HTR-8/SVneo (cell line): ENCODE measurements at regions not wholly inside any gene's neighbourhood (a gene's known extent, or its start where the extent isn't known, plus 50 kb on each side); places are given as distances from the start of the nearest gene placed in this dataset.

Experiments used
- DNase-seq: peaks from one replicate; pipeline ENCODE4 v3.0.0; 2011; ENCODE audit warnings: low spot score, mixed read lengths; ENCODE audit not compliant: insufficient read length
- FAIRE-seq: peaks from 2 replicates; lab custom pipeline; 2011; peaks lifted over from hg19 to GRCh38; lab: Jason Lieb, UNC

DNA sequence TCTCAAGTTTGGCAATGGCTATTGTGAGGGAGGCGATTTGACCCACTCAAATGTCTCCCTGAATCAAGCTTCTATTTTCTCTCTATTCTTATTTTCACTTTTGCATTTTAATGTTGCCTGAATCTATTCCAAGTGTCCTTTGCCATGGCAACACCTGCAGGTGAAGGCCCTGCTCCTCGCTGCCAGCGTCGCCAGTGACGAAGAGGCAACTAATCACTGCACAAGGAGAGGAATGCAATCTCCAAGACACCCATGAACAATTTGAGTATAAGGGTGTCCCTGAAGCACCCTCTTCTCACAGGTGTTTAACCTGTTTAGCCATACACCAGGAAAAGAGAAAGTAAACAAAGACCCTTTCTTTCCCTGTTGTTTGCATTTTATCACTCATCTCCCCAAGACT is 165.6 kb upstream of the VRK2 start:
- DNase-seq (no peak), FAIRE-seq (no peak)

DNA sequence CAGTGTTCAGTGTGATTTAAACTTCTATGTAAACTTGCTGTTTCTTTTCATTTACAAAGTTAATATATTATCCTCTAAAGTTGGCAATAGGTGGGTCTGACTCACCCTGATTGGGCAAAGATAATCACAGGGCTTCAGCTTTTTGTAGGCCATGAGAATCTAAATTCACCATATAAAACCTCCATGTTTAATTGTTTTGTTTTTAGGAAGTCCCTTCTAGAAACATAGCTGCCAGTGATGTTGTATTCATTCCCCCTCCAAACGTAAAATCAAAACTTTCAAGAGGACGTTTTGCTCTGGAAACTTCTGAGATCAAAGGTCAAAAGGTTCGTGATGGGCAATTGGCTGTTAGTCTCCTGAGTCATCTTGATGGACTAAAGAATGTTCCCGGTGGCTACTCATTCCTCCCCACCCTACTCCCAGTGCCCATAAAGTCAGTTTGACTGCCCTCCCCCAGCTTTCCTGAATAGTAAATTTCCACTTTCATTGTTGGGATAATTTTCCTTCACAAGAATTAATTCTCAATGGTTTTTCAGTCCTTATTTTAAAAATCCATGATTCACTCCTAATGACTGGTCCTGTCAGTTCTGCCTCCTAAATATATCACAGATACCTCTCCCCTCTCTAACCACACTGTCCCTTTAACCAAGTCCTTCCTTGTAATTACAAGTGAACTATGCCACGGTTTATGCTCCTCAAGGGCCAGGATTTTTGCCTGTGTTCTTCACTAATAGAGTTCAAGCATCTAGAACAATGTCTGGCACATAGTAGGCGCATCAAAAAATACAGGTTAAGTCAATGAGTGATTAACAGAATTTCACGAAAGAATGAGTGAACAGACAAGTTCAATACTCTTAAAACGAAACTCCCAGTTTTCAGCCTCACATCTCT is 164.4 kb upstream of the VRK2 start:
- DNase-seq (peak; percentile 40), FAIRE-seq (no peak)

DNA sequence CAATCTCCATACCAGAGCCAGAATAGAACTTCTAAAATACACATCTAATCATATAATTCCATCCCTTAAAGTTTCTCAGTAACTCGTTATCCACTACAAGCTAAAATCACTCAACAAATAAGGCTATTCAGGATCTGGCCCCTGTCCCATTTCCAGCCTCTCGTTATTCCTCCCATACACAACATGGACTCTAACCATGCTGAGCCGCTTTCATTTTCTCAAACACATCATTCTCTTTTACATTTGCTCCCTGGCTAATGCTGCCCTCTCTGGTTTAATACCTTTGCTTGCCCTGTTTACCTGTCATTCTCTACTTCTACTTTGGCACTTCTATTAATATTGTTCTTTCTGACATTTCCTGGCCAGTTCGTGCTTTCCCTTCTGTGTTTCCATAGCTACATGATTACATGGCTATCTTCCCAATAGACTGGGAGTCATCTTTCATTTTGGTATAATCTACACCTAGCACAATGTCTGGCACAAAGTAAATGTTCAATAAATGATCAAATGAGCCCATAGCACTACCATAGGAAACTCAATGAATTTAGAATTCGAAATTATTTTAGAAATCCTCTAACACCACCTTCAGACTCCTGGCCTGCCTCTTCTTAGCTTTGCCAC is 163.6 kb upstream of the VRK2 start:
- FAIRE-seq = no peak
- no peak for DNase-seq

DNA sequence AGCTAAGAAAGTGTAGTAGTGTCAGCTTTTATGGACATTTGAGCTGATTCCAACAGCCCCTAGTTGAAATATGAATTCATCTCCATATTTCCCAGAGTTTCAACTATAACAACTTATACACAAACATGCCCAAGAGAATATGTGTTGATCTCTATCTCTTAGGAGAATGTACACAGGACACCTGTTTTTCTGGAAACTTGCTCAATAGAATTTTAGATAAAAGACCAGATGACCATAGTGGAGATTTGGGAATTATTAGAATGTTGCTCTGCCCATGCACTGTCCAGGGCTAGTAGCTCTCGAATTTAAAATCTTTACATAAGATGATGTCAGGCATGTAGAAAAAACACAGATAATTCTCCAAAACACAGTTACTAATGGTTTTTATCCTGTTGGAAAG is 162.3 kb upstream of the VRK2 start:
- DNase-seq = no peak
- FAIRE-seq = no peak

DNA sequence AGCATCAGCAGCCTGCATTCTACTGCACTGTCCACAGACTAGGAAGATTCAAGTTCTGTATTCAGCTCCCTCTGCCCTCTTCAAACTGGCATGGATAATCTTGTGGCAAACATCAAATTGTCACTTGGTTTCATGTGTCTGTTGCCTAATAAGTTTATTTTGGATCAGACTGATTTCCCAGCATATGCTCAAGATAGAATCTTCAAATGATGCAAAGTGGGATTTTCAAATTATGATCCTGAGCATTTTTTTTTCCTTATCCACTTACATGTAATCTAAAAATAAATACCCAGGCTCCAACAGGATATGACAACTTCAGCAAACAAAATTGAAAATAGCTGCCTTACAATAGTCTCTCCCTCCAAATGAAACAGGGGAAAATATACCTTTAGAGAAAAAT is 160.9 kb upstream of the VRK2 start:
- DNase-seq (no peak), FAIRE-seq (no peak)

DNA sequence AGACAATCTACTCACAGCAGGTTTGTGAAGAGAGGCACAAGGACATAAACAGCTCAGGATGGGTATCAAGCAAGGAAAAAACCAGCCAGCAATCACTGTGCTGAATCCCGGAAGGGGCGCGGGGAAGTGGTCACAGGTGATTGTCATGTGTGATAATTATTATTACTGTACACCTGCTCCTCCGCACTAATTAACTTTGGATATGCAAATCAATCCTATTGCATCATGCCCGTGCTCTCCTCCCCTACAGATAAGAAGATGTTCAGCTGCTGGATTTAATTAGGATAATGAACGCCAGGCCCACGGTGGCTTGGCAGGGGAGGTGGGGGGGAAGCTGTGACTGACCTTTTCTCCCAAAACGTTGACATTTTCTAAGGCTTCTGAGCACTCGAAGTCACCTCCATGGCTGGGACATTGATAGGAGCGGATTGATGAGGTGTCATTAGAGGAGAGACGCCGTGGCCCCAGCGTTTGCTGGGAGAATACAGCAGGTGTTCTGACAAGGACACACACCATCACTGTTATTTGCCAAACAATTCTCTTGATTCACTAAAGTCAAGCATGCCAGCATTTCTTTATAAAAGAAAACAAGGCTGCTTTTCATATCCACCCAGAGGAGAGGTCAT is 160.3 kb upstream of the VRK2 start:
- no peak for FAIRE-seq
- DNase-seq = no peak

DNA sequence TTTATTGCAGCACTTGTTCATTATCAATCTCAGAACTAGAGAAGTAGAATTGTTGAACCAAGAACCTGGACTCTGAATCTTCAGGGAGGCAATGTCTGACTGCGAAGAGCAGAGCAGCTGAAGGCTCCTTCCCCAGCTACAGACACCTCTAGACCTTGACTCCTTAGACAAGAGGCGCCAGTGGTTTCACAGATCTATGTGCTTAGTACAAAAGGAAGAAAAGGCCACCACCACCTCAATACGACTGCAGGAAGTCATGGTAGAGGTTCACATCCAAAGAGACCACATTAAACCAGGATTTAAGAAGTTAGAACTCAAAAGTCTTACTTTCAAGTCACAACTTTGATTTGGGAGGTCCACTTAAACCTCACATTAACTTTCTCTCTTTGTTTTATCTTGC is 158.1 kb upstream of the VRK2 start:
- FAIRE-seq = no peak
- DNase-seq = no peak

DNA sequence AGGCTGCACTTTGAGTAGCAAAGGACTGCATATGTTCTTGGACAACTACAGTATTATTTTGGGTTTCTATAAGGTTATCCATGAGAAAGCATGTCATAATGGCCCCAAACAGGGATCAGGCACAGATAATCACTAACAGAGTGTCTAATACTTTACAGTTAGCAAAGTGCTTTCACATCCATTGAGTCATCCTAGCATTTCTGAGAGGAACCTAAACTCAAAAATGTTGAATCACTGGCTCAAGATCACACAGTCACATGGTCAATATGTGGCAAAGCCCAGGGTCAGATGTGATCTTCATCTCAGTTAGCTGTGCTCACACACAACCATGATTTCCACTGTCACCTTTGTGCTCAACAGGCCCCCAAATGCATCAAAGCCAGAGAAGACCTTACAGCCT is 156.1 kb upstream of the VRK2 start:
- FAIRE-seq (no peak), DNase-seq (no peak)

DNA sequence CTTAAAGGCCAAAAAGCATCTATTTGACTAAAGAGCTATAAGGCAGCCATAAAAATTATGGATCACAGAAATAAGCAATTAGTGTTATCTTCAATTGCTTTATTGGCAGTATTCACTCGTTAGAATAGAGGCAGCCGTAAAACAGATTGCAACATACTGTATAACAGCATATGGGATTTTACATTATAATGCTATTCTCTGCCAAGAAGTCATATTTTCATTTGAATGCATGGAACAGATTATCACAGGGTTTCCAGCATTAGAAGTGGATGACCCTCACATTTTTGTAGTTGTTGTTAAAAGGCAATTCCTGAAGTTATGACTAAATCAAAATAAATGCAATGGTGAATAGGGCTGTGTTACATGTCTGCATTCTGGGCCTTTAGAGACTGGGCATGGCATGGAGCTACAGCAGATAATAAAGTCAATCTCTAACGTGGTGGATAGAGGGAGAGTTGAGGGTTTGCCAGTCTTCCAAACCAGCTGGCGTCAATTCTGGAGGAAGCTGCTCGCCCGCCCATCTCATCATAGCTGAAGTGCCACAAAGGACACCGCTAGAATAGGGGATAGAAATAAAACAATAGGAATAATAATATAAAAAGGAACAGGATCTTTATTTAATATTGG is 155.4 kb upstream of the VRK2 start:
- FAIRE-seq = no peak
- no peak for DNase-seq

DNA sequence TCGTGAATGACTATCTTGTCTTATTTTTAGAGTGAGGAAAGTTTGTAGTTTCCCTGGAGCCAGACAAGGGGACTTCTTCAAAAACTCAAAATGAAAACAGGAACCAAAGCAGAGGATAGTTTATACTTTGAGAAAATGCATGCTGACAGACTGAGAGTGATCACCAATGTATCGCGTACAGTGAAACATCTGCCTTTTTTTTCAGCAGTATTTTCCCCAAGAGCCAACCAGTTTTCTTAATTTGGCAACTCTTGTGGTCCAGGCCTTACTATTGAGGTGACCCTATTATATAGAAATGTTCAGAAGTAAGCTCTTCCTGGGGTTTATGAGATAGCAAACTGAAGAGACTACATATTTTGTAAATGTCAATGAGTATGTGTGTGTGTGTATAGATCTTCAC is 153.7 kb upstream of the VRK2 start:
- no peak for FAIRE-seq
- DNase-seq = no peak

DNA sequence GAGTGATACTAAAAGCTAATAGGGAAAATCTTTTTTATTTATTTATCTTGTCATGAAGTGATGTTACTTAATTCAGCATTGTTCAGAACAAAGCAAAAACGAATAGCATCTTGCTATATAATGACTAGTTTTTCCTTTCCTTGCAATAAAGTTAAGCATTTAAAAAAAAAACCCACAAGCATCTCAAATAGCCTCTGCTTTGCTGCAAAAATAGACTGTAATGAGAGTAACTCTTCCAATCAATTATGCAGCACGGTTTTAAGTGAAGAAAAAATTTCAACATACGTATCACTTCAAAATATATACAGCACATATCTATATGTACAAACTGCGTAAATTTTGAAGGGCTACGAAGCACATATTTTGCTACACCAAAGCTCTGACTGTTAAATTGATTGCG is 153.3 kb upstream of the VRK2 start:
- DNase-seq (no peak), FAIRE-seq (no peak)

DNA sequence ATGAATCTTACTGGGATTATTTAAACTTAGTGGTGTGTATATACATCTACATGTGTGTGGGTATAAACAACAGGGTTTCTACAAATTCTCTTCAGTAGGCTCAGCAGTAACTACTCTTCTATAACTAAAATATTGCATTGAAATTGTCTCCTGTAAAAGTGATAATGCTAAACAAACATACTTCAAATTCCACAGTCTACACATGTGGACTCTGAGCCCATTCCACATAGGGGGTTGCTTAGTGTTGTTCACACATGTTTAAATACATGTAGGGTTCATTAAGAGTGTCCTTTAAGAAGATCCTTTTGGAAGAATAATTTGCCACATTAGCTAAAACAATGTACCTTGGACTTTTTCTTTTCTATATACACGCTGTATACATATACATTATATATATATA is 152.8 kb upstream of the VRK2 start:
- FAIRE-seq = no peak
- DNase-seq = no peak

DNA sequence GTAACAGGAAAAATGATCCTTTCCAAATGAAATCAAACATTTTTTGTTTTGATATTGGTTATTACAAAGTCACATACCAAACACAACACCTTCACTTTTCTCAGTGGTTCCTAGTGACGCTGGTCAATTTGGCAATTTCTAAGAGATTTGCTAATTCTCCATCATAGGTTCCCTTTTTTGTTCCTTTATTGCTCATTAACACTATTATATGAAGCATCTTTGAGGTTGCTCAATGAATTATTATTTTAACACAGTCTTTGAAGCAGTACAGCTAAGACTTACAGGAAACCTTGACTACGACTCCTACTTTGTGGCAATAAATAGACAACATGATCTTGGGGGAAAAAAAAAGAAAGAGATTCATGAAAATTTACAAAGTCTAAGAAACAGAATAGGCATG is 152.2 kb upstream of the VRK2 start:
- FAIRE-seq (no peak), DNase-seq (no peak)

DNA sequence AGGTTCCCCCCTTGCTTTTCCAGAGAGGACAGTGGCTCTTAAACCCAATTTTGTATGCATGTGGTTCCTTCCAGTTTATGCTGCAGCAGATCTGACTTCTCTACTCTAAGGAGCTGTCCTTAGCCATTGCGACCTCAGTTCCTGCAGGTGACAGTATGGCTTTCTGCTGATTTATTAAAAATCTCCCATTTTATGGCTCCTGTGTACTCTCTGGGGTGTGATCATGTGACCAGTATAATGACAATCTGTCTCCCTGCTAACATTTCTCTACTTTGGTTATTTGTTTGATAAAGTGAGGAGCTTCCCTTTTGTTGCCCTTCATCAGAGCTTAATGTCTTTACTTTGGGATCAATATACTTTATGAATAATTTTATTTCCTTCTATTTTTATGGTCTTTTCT is 148.7 kb upstream of the VRK2 start:
- no peak for DNase-seq
- no peak for FAIRE-seq

DNA sequence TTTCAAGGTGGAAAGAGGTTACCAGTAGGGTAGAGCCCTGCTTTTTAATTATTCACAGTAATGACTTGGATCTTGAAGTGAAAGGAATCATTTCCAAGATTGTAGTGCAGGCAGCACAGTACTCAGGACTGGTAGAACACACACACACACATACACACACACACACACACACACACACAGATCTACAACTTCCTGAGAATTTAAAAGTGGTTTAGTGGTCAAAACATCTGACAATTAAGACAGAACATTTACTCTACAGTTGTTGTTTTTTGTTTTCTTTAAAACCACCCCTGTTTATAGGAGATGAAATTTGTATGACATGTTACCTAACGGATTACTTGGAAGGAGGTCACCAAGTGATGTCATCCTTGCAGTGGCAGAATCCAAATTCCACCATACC is 146.7 kb upstream of the VRK2 start:
- no peak for DNase-seq
- no peak for FAIRE-seq

DNA sequence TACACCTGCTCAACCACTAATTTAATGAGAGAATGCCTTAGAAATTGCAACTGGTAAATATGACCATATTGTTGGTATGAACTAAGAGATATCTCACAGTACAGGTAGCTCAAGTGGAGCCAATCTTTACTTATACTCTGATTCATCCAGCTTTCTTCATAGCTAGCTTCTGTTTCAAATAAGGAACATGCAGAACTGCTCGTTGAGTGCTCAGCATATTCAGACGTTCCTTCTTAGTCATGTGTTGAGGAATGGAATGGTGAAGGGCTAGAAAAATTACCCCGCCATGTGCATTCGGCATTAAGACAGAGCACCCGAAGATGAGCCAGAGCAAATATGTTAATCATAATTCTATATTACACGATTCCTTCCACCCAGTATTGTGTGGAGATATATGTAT is 144.0 kb upstream of the VRK2 start:
- DNase-seq (no peak), FAIRE-seq (no peak)

DNA sequence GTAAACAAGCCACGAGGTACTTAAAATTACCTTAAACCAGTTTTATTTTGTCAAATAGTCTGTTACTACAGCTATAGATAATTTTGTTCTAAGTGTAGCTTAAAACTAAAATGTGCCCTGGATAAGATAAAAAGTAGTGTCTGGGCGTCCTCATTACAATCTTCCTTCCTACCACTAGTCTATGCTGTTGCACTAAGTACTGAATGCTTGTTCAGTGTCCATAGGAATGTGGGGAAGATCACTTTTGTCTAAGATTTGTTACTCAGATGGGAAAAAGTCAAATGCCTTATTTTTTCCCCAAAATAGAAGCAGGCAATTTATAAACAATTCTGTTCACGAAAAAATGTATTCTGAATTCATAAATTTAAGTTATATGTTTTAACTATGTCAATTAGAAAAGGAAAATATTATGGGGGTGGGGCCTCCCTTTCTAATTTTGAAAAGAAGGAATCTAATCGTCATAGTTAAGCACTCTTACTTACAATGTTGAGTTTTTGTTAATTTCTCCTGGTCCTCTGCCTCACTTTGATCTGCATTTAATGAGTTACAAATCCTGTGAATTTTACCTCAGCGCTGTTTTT is 140.4 kb upstream of the VRK2 start:
- DNase-seq (peak; percentile 62), FAIRE-seq (no peak)

DNA sequence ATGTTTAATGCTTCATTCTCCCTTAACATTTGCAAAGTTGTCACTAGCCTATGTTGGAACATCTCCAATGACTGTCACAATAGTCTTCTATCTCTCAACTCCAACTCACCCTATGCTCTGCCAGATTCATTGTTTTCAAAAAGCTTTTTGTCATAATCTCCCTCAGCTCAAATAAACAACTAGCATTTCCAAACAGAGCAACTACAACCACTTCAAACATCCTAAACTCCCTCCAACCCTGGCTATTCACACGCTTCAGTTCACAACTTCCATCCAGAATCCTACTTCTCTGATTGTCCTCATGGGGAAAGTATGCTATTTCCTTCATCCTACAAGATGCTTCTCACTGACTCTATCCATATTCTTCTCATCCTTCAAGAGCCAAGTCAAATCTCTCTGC is 139.2 kb upstream of the VRK2 start:
- FAIRE-seq (no peak), DNase-seq (no peak)

DNA sequence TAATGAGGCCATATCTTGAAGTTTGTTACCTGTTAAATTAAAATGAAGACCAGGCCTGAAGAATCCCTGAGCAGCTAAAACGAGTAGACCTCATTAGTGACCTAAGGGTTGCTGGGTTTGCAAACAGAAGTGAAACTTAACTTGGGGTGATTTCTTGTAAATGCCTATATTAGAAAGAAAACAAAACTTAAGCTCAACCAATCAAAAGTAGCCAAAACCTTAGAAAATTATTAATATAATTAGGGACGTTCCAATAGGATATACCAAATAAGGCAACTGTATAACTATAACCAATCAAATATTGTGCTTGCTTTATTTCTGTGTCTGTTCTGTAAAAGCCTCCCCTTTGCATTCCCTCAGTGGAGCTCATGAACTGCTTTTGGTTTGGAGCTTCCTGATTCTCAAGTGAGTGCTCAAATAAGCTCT is 137.9 kb upstream of the VRK2 start:
- FAIRE-seq (no peak), DNase-seq (no peak)

DNA sequence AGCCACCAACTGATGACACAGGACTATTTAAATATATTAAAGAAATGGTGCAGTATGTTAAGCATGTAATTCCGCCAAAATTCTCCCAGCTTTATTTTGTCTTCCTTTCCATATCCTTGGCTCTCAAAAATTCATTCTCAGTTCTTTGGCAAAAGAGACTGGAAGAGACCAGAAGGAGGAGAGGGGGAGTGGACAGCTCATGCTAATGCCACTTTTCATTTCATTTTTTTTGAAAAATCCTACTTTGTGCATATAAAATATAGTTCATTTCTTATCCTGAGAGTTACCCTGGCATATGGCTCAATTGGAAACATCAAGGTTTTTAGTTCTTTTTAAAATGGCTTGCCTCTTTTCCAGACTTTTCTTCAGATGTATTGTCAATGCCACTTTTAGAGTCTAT is 128.5 kb upstream of the VRK2 start:
- DNase-seq (no peak), FAIRE-seq (no peak)
